ENCODE measurements at regions not wholly inside any gene's neighbourhood (a gene's known extent, or its start where the extent isn't known, plus 50 kb on each side); places are given as distances from the start of the nearest gene placed in this dataset.

DNA sequence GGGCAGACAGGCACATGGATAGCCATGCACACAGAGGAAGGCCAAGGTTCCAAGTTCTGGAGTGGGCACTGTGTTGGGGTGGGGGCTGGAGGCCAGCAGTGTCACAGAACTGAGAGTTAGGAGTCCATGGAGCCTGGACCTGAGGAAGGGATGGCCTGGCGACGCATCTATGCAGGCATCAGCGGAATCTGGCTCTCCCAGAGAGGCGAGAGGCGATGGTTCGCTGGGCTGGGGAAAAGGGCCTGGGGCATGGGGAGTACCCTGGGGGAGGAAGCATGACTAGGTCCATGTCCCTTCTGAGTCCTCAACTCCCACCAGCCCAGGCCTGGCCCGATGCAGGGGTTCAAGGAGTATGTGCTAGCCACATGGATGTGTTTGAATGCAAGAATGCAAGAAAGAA lies 192.8 kb upstream of the LINGO1 start:
- TF ChIP-seq, protein P1, sequence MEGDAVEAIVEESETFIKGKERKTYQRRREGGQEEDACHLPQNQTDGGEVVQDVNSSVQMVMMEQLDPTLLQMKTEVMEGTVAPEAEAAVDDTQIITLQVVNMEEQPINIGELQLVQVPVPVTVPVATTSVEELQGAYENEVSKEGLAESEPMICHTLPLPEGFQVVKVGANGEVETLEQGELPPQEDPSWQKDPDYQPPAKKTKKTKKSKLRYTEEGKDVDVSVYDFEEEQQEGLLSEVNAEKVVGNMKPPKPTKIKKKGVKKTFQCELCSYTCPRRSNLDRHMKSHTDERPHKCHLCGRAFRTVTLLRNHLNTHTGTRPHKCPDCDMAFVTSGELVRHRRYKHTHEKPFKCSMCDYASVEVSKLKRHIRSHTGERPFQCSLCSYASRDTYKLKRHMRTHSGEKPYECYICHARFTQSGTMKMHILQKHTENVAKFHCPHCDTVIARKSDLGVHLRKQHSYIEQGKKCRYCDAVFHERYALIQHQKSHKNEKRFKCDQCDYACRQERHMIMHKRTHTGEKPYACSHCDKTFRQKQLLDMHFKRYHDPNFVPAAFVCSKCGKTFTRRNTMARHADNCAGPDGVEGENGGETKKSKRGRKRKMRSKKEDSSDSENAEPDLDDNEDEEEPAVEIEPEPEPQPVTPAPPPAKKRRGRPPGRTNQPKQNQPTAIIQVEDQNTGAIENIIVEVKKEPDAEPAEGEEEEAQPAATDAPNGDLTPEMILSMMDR (conservative IDR thresholded peaks at IDR 0.05; ENCODE audit: low read depth, low read length) = no peak
- H3K4me3 ChIP-seq (ENCODE audit: low read depth, low read length) = no peak overlapping the region
- no peak for DNase-seq (ENCODE audit: low read depth)

- no peak overlapping the region for H3K4me3 ChIP-seq (ENCODE audit: low read depth, low read length)
- TF ChIP-seq, protein P1 (conservative IDR thresholded peaks at IDR 0.05; ENCODE audit: low read depth, low read length) = no peak
- DNase-seq (ENCODE audit: low read depth) = no peak
Measured at GRCh38 chr15:77825252-77825542, 192.5 kb upstream of the LINGO1 start.

- TF ChIP-seq, protein P1 (conservative IDR thresholded peaks at IDR 0.05; ENCODE audit: low read depth, low read length) = no peak
- H3K4me3 ChIP-seq (ENCODE audit: low read depth, low read length) = no peak overlapping the region
- no peak for DNase-seq (ENCODE audit: low read depth)
Measured at GRCh38 chr15:77824361-77825251, 191.9 kb upstream of the LINGO1 start.

DNA sequence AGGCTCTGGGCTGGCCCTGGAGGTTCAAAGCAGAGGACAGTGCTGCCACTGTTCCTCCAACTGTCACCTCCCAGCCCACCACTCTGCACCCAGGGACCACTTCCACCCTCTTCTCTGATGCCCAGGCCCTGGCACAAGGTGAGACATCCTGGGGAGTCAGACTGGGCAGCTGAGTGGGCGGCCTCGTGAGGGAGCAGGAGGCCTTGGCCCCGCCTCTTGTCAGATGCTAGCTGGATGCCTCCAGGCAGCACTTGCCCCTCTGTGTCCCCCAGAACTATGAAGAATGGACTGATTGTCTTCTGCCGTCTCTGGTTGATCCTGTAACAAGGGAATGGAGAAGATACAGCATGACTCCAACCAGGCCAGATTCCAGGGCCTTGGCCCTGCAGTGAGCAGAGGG lies 191.0 kb upstream of the LINGO1 start:
- H3K4me3 ChIP-seq (ENCODE audit: low read depth, low read length) = no peak overlapping the region
- no peak for DNase-seq (ENCODE audit: low read depth)
- TF ChIP-seq, protein P1 (conservative IDR thresholded peaks at IDR 0.05; ENCODE audit: low read depth, low read length) = no peak

GRCh38 chr15:77822631-77823230 lies 190.0 kb upstream of the LINGO1 start:
- no peak overlapping the region for H3K4me3 ChIP-seq (ENCODE audit: low read depth, low read length)
- DNase-seq (ENCODE audit: low read depth) = no peak
- TF ChIP-seq, protein P1 (conservative IDR thresholded peaks at IDR 0.05; ENCODE audit: low read depth, low read length) = no peak

GRCh38 chr15:77821959-77822256 lies 189.2 kb upstream of the LINGO1 start:
- TF ChIP-seq, protein P1 (conservative IDR thresholded peaks at IDR 0.05; ENCODE audit: low read depth, low read length) = no peak
- H3K4me3 ChIP-seq (ENCODE audit: low read depth, low read length) = no peak overlapping the region
- no peak for DNase-seq (ENCODE audit: low read depth)

Data from choroid plexus epithelial cell (primary cell).